HL-60 (cell line): ENCODE measurements at regions not wholly inside any gene's neighbourhood (a gene's known extent, or its start where the extent isn't known, plus 50 kb on each side); places are given as distances from the start of the nearest gene placed in this dataset.

Experiments
- POLR2AphosphoS5 ChIP-seq: IDR thresholded peaks from 2 replicates; pipeline ENCODE4 v1.6.1; 2012; ENCODE audit warnings: low read depth
- TF ChIP-seq, protein P1 (sequence below): IDR thresholded peaks from one replicate; pipeline ENCODE4 v1.5.1; 2011; ENCODE audit warnings: low read length, control low read depth, inconsistent platforms; ENCODE audit not compliant: insufficient read depth
- TF ChIP-seq, protein P2 (sequence below): IDR thresholded peaks from 2 replicates; pipeline ENCODE4 v1.6.1; 2012; ENCODE audit warnings: low read depth; ENCODE audit not compliant: insufficient replicate concordance

DNA sequence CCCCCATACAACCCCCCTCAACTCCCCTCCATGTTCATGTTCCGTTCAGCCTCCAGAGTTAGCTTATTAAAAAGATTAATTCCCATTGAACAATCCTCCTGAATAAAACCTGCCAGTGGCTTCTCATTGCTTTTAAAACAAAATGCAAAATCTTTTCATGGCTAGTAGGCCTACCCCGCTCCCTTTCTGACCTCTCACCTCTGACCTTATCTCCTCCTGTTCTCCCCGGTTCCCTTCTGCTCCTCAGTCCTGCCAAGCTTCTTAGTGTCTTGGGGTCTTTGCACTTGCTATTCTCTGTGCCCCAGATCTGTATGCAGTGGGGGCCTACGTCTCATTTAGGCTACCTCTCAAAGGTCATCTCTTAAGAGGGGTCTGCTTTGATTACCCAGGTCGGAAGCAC, 64.3 kb downstream of the RHOB start:
- TF ChIP-seq, protein P1, sequence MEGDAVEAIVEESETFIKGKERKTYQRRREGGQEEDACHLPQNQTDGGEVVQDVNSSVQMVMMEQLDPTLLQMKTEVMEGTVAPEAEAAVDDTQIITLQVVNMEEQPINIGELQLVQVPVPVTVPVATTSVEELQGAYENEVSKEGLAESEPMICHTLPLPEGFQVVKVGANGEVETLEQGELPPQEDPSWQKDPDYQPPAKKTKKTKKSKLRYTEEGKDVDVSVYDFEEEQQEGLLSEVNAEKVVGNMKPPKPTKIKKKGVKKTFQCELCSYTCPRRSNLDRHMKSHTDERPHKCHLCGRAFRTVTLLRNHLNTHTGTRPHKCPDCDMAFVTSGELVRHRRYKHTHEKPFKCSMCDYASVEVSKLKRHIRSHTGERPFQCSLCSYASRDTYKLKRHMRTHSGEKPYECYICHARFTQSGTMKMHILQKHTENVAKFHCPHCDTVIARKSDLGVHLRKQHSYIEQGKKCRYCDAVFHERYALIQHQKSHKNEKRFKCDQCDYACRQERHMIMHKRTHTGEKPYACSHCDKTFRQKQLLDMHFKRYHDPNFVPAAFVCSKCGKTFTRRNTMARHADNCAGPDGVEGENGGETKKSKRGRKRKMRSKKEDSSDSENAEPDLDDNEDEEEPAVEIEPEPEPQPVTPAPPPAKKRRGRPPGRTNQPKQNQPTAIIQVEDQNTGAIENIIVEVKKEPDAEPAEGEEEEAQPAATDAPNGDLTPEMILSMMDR = no peak
- TF ChIP-seq POLR2AphosphoS5 = no peak
- TF ChIP-seq, protein P2, sequence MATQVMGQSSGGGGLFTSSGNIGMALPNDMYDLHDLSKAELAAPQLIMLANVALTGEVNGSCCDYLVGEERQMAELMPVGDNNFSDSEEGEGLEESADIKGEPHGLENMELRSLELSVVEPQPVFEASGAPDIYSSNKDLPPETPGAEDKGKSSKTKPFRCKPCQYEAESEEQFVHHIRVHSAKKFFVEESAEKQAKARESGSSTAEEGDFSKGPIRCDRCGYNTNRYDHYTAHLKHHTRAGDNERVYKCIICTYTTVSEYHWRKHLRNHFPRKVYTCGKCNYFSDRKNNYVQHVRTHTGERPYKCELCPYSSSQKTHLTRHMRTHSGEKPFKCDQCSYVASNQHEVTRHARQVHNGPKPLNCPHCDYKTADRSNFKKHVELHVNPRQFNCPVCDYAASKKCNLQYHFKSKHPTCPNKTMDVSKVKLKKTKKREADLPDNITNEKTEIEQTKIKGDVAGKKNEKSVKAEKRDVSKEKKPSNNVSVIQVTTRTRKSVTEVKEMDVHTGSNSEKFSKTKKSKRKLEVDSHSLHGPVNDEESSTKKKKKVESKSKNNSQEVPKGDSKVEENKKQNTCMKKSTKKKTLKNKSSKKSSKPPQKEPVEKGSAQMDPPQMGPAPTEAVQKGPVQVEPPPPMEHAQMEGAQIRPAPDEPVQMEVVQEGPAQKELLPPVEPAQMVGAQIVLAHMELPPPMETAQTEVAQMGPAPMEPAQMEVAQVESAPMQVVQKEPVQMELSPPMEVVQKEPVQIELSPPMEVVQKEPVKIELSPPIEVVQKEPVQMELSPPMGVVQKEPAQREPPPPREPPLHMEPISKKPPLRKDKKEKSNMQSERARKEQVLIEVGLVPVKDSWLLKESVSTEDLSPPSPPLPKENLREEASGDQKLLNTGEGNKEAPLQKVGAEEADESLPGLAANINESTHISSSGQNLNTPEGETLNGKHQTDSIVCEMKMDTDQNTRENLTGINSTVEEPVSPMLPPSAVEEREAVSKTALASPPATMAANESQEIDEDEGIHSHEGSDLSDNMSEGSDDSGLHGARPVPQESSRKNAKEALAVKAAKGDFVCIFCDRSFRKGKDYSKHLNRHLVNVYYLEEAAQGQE = no peak
